Chondrocyte (in vitro differentiated cells): ENCODE measurements at regions not wholly inside any gene's neighbourhood (a gene's known extent, or its start where the extent isn't known, plus 50 kb on each side); places are given as distances from the start of the nearest gene placed in this dataset.
A peak's percentile ranks its signal among the peaks of the same experiment; 100 is the strongest.

ENCODE experiments used
- DNase-seq: peaks from one replicate; pipeline ENCODE4 v3.0.0; 2021; ENCODE audit warnings: mixed read lengths, low spot score
- H3K27ac Mint-ChIP-seq: one replicate; pipeline ENCODE4 v1.8.0; 2021; ENCODE audit warnings: mild to moderate bottlenecking, moderate library complexity, mixed read lengths; ENCODE audit not compliant: unreplicated experiment
- H3K27me3 Mint-ChIP-seq: 2 replicates; pipeline ENCODE4 v1.8.0; 2021; ENCODE audit warnings: low read depth, mixed read lengths
- H3K36me3 Mint-ChIP-seq: 2 replicates; pipeline ENCODE4 v1.8.0; 2021; ENCODE audit warnings: low read depth, mixed read lengths
- H3K4me1 Mint-ChIP-seq: 2 replicates; pipeline ENCODE4 v1.8.0; 2021; ENCODE audit warnings: low read depth, mild to moderate bottlenecking, mixed read lengths
- H3K4me3 Mint-ChIP-seq: one replicate; pipeline ENCODE4 v1.8.0; 2021; ENCODE audit warnings: mild to moderate bottlenecking, moderate library complexity, mixed read lengths; ENCODE audit not compliant: unreplicated experiment
- H3K9me3 Mint-ChIP-seq: 2 replicates; pipeline ENCODE4 v1.8.0; 2021; ENCODE audit warnings: low read depth, mixed read lengths
- CTCF ChIP-seq: fragments of 200-600 bp; sonication (generic); IDR thresholded peaks from 2 replicates; pipeline ENCODE4 v1.5.0; 2021; ENCODE audit warnings: antibody characterized with exemption, mild to moderate bottlenecking, moderate library complexity

GRCh38 chr1:195053478-195053877 lies 1554.8 kb downstream of the KCNT2 start:
- no peak for TF ChIP-seq CTCF
- H3K27me3 Mint-ChIP-seq = no peaks in the 10 kb centered on the region
- no peaks in the 10 kb centered on the region for H3K9me3 Mint-ChIP-seq
- H3K4me1 Mint-ChIP-seq = no peaks in the 10 kb centered on the region
- no peaks in the 10 kb centered on the region for H3K36me3 Mint-ChIP-seq
- H3K27ac Mint-ChIP-seq = no peak overlapping the region
- no peak for DNase-seq
- H3K4me3 Mint-ChIP-seq = no peak overlapping the region

- no peaks in the 10 kb centered on the region for H3K9me3 Mint-ChIP-seq
- H3K36me3 Mint-ChIP-seq = no peaks in the 10 kb centered on the region
- no peaks in the 10 kb centered on the region for H3K4me1 Mint-ChIP-seq
- no peak overlapping the region for H3K4me3 Mint-ChIP-seq
- no peak overlapping the region for H3K27ac Mint-ChIP-seq
- DNase-seq = no peak
- no peaks in the 10 kb centered on the region for H3K27me3 Mint-ChIP-seq
- TF ChIP-seq CTCF = no peak
These were observed 1560.5 kb downstream of the KCNT2 start for GRCh38 chr1:195047772-195048171.

GRCh38 chr1:195045072-195045471 lies 1563.2 kb downstream of the KCNT2 start:
- Mint-ChIP-seq H3K4me1 (no peaks in the 10 kb centered on the region), H3K9me3 (no peaks in the 10 kb centered on the region), H3K27me3 (no peaks in the 10 kb centered on the region), H3K27ac (no peak overlapping the region), H3K4me3 (no peak overlapping the region), H3K36me3 (no peaks in the 10 kb centered on the region)
- no peak for TF ChIP-seq CTCF
- DNase-seq = no peak

GRCh38 chr1:195030793-195031192 lies 1577.4 kb downstream of the KCNT2 start:
- peak; percentile 58 for DNase-seq
- Mint-ChIP-seq H3K9me3 (no peaks in the 10 kb centered on the region), H3K4me3 (no peak overlapping the region), H3K27ac (no peak overlapping the region), H3K4me1 (no peaks in the 10 kb centered on the region), H3K36me3 (no peaks in the 10 kb centered on the region), H3K27me3 (peaks cover 3% of the 10 kb centered on the region)
- no peak for TF ChIP-seq CTCF

- H3K27ac Mint-ChIP-seq = no peak overlapping the region
- H3K36me3 Mint-ChIP-seq = no peaks in the 10 kb centered on the region
- TF ChIP-seq CTCF = no peak
- no peaks in the 10 kb centered on the region for H3K9me3 Mint-ChIP-seq
- H3K27me3 Mint-ChIP-seq = no peaks in the 10 kb centered on the region
- H3K4me3 Mint-ChIP-seq = no peak overlapping the region
- no peak for DNase-seq
- no peaks in the 10 kb centered on the region for H3K4me1 Mint-ChIP-seq
These were observed 1581.4 kb downstream of the KCNT2 start for GRCh38 chr1:195026792-195027191.
